BJ (cell line): ENCODE measurements at regions not wholly inside any gene's neighbourhood (a gene's known extent, or its start where the extent isn't known, plus 50 kb on each side); places are given as distances from the start of the nearest gene placed in this dataset.

Experiments used
- CTCF ChIA-PET: fragments of 350-600 bp; formaldehyde crosslinking; extraction: SDS; loops from one replicate; lab custom pipeline; 2021; ENCODE audit warnings: antibody characterized with exemption, inconsistent platforms; lab: Yijun Ruan, JAX
- POLR2A ChIA-PET: fragments of 300-600 bp; sonication (Branson Sonifier 250); formaldehyde crosslinking; extraction: SDS; loops from one replicate; lab custom pipeline; 2021; ENCODE audit warnings: antibody characterized with exemption; lab: Charles Lee
- DNase-seq: peaks from one replicate; pipeline ENCODE4 v3.0.0-alpha.2; 2011; ENCODE audit warnings: low read depth
- H3K27me3 ChIP-seq: 2 replicates; pipeline ENCODE4 v1.6.0; 2011; ENCODE audit warnings: low read length; ENCODE audit not compliant: control insufficient read depth, insufficient read depth
- H3K36me3 ChIP-seq: 2 replicates; pipeline ENCODE4 v1.5.1; 2011; ENCODE audit warnings: low read length; ENCODE audit not compliant: control insufficient read depth, insufficient read depth
- H3K4me3 ChIP-seq: 2 replicates; pipeline ENCODE4 v1.5.1; 2011; ENCODE audit warnings: low read depth, mild to moderate bottlenecking, control low read depth, low read length
- TF ChIP-seq, protein P1 (sequence below): IDR thresholded peaks from 2 replicates; pipeline ENCODE4 v1.5.1; 2011; ENCODE audit warnings: low read depth, mild to moderate bottlenecking, control low read depth, inconsistent platforms, low read length, moderate library complexity; ENCODE audit not compliant: insufficient read depth

DNA sequence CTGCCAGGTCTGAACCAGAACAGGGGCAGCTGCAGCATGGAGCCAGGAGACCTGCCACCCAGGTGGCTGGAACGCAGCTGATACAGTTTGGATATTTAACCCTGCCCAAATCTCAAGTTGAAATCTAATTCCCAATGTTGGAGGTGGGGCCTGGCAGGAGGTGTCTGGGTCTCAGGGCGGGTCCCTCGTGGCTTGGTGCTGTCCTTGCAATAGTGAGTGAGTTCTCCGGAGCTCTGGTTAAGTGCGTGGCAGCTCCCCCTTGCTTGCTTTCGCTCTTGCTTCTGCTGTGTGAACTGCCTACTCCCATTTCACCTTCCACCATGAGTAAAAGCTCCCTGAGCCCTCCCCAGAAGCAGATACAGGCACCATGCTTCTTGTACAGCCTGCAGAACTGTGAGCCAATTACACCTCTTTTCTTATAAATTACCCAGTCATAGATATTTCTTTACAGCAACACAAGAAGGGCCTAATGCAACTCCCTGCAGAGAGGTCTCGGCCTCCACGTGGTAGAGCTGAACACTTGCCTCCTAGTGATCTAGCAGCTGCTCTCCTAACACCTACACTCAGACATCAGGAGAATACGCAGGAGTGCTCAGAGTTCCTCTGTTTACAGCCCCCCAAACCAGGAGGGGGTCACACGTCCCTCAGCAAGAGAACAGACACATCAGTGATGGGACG lies 203.7 kb downstream of the CTTN start:
- TF ChIP-seq, protein P1, sequence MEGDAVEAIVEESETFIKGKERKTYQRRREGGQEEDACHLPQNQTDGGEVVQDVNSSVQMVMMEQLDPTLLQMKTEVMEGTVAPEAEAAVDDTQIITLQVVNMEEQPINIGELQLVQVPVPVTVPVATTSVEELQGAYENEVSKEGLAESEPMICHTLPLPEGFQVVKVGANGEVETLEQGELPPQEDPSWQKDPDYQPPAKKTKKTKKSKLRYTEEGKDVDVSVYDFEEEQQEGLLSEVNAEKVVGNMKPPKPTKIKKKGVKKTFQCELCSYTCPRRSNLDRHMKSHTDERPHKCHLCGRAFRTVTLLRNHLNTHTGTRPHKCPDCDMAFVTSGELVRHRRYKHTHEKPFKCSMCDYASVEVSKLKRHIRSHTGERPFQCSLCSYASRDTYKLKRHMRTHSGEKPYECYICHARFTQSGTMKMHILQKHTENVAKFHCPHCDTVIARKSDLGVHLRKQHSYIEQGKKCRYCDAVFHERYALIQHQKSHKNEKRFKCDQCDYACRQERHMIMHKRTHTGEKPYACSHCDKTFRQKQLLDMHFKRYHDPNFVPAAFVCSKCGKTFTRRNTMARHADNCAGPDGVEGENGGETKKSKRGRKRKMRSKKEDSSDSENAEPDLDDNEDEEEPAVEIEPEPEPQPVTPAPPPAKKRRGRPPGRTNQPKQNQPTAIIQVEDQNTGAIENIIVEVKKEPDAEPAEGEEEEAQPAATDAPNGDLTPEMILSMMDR, result no peak
- peaks cover 6% of the 10 kb centered on the region; the same call in 1 of the 2 replicates for H3K27me3 ChIP-seq
- ChIA-PET CTCF (interaction anchor here (0.6 kb wide), 1 partner anchor 29 kb away, joined by 3 read pairs; no protein-coding TSS in a partner anchor), POLR2A (no interaction called here)
- no peak for DNase-seq
- no peak overlapping the region for H3K4me3 ChIP-seq
- no peaks in the 10 kb centered on the region for H3K36me3 ChIP-seq

DNA sequence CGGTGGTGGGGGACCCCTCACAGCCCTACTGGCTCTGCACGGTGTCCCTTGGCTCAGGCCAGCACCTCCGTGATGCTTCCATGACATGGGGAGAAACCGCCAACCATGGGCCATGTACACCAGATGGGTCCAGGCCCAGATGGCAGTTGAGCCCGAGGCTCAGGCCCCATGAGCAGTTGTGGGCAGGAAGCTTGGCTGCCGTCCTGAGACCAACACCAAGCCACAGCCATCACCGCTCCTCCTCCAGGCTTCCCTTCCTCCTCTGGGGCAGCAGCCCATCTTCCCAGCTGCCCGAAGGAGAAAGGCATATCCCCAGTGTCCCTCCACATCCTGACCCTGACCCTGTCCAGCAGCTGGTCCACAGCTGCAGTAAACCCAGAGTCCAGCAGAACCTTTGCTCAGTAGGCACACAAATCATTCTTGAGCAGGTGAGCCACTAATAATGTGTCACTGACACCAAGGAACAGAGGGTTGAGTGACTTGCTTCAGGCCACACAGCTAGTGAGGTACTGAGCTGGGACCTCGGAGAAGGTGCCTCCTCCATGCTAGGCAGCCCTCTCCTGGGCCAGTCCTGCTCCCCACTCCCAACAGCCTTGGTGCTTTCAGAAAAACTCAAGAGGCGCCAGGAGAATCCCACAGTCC lies 204.9 kb downstream of the CTTN start:
- ChIA-PET POLR2A (no interaction called here), CTCF (no interaction called here)
- no peak overlapping the region for H3K4me3 ChIP-seq
- TF ChIP-seq, protein P1, result no peak
- no peaks in the 10 kb centered on the region for H3K36me3 ChIP-seq
- no peak for DNase-seq
- peaks cover 4% of the 10 kb centered on the region for H3K27me3 ChIP-seq

DNA sequence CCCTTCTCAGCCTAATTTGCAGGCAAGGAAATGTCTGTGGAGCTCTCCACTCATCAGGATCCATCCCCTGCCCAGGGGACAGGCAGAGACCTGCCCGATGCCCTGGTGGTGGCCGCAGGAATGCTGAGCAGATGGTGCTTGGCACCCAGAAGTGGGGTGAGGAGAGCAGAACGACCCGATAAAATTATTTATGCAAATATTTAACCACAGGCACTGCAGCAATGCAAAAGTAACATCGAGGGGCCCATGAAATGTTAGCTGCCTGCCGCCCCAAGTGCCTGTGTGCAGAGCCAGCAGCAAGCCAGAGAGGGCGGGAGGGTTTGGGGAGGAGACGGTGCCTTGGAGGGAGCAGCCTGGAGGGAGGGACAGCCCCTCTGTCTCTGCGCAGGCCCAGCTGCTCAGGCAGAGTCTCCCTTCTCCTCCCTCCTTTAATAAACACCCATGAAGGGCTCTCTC lies 205.5 kb downstream of the CTTN start:
- H3K4me3 ChIP-seq, result no peak overlapping the region
- peaks cover 6% of the 10 kb centered on the region for H3K27me3 ChIP-seq
- ChIA-PET POLR2A (no interaction called here), CTCF (no interaction called here)
- DNase-seq, result no peak
- H3K36me3 ChIP-seq, result no peaks in the 10 kb centered on the region
- TF ChIP-seq, protein P1, result no peak

DNA sequence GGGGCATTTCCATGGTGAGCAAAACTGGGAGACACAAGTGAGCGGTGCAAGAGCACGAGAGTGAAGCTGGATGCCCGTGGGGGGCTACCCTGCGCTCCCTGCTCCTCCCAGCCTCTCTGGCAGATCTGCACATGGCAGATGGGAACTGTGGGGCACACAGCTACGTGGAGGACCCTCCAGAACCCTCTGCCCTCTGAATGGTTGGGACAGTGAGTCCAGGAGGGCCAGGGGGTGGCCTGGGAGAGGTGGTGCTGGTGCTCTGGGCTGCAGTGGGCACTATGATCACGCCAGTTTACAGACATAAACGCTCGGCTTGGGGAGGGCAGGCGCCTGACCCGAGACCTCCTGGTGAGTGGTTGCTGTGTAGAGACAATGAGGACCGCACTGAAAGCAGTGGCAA lies 205.9 kb downstream of the CTTN start:
- no peak overlapping the region for H3K4me3 ChIP-seq
- TF ChIP-seq, protein P1, result no peak
- peaks cover 6% of the 10 kb centered on the region for H3K27me3 ChIP-seq
- H3K36me3 ChIP-seq, result no peaks in the 10 kb centered on the region
- POLR2A ChIA-PET, result no interaction called here
- CTCF ChIA-PET, result no interaction called here
- no peak for DNase-seq

DNA sequence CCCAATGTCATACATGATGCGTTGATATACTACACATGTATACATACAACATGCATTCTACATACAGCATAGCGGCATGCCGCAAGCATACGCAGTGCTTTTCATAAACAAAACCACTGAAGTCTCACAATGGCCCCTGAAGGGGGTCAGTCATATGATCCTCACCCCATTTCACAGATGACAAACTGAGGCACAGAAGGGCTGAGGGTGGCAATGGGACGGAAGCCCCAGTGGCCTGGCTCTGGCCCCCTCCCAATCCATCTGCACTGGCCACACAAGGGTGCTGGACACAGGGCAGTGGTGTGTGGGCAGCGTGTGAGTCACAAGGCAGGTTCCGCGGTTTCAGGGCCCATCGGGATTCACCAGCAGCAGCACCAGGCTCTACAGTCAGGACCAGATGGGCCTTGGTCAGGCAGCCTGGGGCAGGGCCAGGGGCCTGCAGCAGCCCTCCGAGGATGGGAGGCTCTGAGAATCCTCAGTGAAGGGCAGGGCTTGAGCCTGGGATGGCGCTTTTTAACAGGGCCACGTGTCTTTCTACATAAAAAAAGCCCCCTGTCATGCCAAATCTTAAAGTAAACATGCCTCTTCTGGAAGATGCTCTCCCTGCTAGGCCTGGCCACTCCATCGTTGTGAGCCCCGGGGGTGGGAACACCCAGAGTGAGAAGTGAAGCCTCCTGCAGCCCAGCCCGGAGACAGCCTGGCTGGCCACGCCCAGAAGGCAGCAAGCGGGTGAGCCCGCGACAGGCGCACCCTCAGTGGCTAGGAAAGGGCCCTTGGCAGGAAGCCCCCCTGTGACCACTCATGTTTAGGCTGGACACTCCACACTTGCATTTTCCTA lies 206.5 kb downstream of the CTTN start:
- no peaks in the 10 kb centered on the region for H3K36me3 ChIP-seq
- ChIA-PET CTCF (no interaction called here), POLR2A (no interaction called here)
- H3K4me3 ChIP-seq, result no peak overlapping the region
- TF ChIP-seq, protein P1, result no peak
- DNase-seq, result no peak
- H3K27me3 ChIP-seq, result peaks cover 6% of the 10 kb centered on the region
